GM21529 (cell line): ENCODE measurements at regions not wholly inside any gene's neighbourhood (a gene's known extent, or its start where the extent isn't known, plus 50 kb on each side); places are given as distances from the start of the nearest gene placed in this dataset.

Experiments
- ATAC-seq: cut with Tn5 transposase; IDR thresholded peaks from one replicate; pipeline ENCODE4 v1.9.1; 2021; ENCODE audit not compliant: unreplicated experiment

GRCh38 chr12:24561882-24562770 is 386.8 kb downstream of the BCAT1 start:
- no peak for ATAC-seq

DNA sequence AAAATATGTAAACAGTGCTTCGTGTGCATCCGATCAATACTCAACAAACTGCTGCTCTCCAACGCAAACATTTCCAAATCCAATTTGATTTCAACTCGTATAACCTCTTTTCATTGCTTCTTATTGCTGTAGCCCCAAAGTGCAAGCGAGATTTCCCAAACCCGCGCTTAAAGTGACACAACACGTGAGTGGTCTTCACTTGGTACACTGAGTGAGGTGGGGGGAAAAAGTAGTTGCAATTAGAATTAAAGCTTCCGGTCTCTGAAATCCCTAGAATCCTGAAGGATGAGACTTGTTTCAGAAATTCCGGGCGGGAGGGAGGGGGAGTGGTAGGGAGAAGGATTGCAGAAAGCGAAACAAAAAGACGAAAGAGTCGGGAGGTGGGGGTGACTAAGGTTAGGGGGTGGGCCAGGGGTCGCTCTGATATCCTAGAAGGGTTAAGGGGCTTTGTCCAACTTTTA is 387.5 kb downstream of the BCAT1 start:
- no peak for ATAC-seq

DNA sequence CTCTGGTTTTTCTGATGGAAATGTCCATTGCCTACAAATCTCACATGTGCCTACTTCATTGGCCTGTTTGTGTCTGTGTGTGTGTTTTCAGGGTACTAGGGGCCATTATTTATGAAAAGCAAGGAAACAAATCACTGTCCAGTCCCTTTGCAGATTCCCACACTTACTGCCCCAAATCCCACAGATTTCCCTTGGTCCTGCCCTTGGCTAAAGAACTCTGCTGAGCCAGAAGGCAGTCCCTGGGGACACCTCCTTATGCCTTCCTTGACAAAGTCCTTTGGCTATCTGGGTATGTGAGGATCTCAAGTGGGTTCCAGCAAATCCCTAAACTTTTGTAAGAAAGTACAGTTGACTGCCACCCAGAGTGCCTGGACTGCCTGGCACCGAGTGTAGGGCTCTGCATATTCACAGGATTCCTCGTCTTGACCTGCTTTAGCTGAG is 388.1 kb downstream of the BCAT1 start:
- no peak for ATAC-seq

GRCh38 chr12:24560192-24560775 is 388.6 kb downstream of the BCAT1 start:
- no peak for ATAC-seq

DNA sequence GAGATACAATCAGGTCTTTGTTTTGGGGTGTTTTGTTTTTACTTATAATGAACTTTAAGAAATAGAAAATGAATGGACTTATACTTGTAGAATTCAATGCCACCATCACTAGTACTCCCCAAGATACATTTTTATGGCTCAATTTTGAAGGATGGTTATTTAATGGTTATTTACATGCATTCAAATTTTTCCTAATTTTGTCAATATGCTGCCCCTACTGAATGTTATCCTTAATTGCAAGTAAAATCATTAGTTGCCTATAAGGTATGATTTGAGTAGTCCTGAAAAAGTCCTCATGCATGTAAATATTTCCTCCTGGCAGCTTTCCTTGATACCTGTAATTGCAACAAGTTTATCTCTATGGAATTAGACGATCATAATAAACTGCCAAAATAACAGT is 391.2 kb downstream of the BCAT1 start:
- ATAC-seq: no peak

DNA sequence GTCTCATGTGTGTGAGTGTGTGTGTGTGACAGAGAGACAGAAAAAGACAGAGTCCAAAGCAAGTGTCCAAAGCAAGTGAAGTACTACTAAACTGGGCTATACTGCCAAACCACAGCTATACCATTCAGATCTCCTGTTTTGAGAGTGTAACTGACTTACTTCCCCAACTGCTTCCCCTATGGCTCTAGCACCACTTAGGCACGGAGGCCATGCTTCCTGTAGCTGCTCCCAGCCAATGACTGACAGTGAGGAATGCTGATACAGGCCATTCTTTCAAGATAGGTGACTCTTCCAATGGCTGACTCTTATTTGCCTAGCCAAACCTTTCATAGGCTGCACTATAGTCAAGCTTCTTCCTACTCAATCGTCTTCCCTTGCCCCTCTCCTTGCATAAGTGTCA is 393.2 kb downstream of the BCAT1 start:
- ATAC-seq: no peak

DNA sequence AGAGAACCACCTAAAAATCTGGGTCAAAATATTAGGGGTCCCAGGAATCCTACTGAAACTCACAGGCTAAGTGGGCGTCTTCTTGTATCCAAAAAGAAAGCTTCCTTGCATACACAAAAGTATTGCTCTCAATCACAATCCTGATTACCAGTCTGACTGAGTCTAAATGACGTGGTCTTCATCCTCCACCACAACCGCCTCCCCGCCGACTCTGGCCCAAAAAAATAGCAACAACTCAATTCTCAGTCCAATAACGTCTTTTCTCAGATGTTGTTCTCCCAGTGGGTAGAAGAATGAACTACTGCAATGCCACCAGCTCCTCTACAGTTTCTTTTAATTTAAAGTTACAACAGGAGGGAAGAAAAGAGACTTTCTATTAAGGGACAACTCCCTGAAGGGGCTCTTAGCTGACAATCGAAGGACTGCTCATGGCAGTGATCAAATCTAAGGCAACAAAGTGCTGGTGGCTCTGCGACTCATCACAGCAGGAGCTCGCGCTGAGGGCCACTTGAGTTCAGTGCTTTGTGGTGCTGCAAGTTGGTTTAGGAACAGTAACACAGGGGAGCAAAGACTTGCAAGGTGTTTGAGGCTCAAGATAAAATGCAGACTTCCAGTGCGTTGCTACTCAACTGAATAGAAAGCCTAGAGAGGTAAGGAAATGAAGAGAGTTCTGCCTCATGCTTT is 394.1 kb downstream of the BCAT1 start:
- ATAC-seq: no peak

DNA sequence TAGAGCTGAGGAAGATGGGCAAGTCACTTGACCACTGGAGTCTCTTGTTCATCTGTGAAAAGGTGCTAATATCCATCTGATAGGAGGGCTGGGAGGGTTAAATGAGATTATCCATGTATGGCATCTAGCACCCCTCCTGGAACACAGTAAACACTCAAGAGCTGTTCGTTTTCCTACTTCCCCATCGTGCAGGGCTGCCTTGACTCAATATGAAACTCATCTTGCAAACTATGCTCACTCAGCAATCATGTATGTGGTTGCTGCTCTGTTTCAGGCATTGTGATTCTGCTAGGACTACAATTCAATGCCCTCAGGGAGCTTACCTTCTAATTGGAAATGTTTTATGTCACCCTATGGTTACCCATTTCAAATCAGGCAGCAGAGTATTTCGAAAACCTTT is 395.6 kb downstream of the BCAT1 start:
- no peak for ATAC-seq

GRCh38 chr12:24551163-24551786 is 397.6 kb downstream of the BCAT1 start:
- no peak for ATAC-seq

DNA sequence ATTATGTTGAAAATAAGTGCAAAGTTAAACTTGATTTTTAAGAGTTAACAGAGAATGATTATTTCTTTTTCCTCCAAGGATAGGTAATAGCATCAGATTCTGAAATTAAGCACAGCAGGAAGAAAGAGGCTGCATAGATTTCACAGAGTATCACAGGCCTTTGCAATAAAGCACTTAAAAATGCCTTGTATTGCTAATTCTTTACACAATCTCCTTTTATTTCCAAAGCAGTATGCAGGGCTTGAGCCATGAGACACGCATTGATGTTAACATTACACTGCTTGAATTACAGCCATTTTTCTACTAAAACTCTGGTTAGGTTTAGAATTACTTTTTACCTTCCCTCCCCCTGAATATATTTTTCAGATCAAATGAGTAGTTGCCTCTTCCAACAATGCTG is 398.3 kb downstream of the BCAT1 start:
- ATAC-seq: no peak

DNA sequence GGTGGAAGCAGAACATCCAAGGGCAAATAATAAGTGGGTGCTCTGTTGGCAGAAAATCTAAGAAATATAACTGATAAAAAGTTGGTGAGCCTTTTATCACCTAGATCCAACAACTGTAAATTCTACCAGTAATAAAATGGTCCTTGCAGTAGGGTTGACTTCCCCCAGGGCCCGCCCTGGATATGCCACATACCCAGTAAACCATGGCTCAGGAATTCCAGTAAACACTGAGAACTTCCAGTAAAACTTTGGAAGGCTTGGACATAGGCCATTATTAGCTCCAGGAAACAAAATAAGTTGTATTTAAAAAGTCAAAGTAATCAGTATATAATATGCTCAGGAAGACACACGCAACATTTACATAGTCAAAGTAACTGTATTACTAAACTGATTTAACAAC is 402.2 kb downstream of the BCAT1 start:
- ATAC-seq: no peak

GRCh38 chr12:24546084-24546483 is 402.8 kb downstream of the BCAT1 start:
- no peak for ATAC-seq

GRCh38 chr12:24544368-24544767 is 404.5 kb downstream of the BCAT1 start:
- ATAC-seq: no peak

- no peak for ATAC-seq
Observed at GRCh38 chr12:24541193-24541871, 407.6 kb downstream of the BCAT1 start.

GRCh38 chr12:24539646-24540045 is 409.3 kb downstream of the BCAT1 start:
- ATAC-seq: no peak

DNA sequence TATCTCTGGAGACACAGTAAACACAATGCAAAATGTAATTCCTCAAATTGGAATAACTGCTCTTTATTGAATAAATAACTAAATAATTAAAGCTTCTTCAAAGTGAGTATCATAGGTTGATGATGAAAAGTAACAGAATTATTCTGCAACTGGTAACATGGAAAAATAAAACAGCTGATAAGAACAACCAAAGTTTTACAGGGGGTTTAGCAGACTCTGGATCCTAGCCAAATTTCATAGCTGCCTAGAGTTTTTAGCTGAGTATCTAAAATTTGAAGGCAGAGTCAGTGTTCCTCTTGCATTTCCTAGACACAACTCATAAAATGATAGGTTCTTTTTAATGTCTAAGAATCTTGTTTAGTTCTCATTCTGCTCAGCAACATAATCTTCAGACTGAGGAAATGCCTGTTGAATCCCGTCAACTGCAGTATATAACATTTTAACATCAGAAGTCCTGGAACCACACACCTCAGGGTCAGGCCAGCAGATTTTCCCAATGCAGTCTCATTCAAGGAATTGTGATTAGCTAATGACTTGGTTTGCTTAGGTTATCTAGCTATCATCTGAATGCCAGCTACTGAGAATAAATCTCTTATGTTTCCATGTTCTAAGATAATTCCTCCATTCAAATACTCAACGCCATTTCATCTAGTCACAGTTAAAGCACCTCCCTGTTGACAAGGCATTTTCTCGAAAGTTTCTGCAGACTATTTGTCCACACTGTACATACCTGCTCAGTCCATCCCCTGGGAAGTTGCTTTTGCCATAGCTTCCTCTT is 411.6 kb downstream of the BCAT1 start:
- ATAC-seq: no peak

- ATAC-seq: no peak
Observed at GRCh38 chr12:24535334-24536069, 413.4 kb downstream of the BCAT1 start.

GRCh38 chr12:24534622-24535021 is 414.3 kb downstream of the BCAT1 start:
- ATAC-seq: no peak

DNA sequence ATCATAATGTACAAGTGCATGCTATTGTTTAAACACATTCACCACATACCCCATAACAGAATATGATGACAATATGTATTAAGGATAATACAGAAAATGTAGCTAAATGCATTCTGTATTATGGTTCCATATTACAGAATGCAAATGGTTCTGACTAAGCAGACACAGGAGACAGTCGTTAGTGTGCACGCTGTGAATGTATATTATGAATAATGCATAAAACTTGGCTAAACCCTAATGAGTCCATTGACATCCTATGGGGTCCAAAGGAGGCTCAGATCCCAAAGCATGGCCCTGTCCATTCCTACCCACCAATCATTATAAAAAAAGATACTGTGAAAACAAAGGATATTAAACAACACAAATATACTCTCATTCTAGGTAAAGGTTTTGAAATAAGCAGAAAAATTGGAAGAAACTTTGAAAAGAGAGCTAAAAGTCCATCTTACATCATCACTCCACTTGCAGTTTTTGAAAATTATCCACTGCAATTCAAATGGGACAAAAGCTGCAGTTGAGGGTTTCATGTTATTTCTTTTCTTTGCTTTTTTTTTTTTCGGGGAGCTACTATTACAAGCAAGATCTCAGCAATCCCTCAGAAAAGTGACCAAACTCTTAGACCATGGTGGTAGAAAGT is 415.1 kb downstream of the BCAT1 start:
- no peak for ATAC-seq
